DND-41 (cell line): ENCODE measurements at regions not wholly inside any gene's neighbourhood (a gene's known extent, or its start where the extent isn't known, plus 50 kb on each side); places are given as distances from the start of the nearest gene placed in this dataset.

Experiments used
- ATAC-seq: fragments of 200-7000 bp; cut with Tn5 transposase; 3 replicates; pipeline ENCODE4 v1.9.1; 2021; ENCODE audit warnings: low read depth; ENCODE audit not compliant: insufficient read depth
- DNase-seq: peaks from one replicate; pipeline ENCODE4 v3.0.0-alpha.2; 2020
- H2AFZ ChIP-seq: 2 replicates; pipeline ENCODE4 v1.6.0; 2012; ENCODE audit warnings: low read depth, low read length
- H3K27ac ChIP-seq: 2 replicates; pipeline ENCODE4 v1.5.1; 2012; ENCODE audit warnings: low read length, inconsistent platforms
- H3K27me3 ChIP-seq: fragments of 200-600 bp; sonication (generic); 2 replicates; pipeline ENCODE4 v1.6.0; 2012; ENCODE audit warnings: low read length, mild to moderate bottlenecking, inconsistent platforms; ENCODE audit not compliant: insufficient read depth, poor library complexity
- H3K36me3 ChIP-seq: 2 replicates; pipeline ENCODE4 v1.5.1; 2012; ENCODE audit warnings: low read length, inconsistent platforms; ENCODE audit not compliant: insufficient read depth
- H3K4me1 ChIP-seq: 2 replicates; pipeline ENCODE4 v1.5.1; 2012; ENCODE audit warnings: mild to moderate bottlenecking, low read length; ENCODE audit not compliant: insufficient read depth
- H3K4me2 ChIP-seq: 2 replicates; pipeline ENCODE4 v1.6.0; 2012; ENCODE audit warnings: mild to moderate bottlenecking, moderate library complexity, low read length, inconsistent platforms; ENCODE audit not compliant: insufficient read depth
- H3K4me3 ChIP-seq, 2 experiments: fragments of 200-600 bp in 1 of 2; shearing (Covaris generic) in 1 of 2; 2 replicates each; pipeline ENCODE4 v1.5.1; 2012 to 2016; ENCODE audit warnings: inconsistent platforms in 2 of 2, low read length in 2 of 2, mild to moderate bottlenecking in 2 of 2, low read depth in 1 of 2, moderate library complexity in 1 of 2
- H3K79me2 ChIP-seq: 2 replicates; pipeline ENCODE4 v1.6.0; 2012; ENCODE audit warnings: low read length, inconsistent platforms; ENCODE audit not compliant: insufficient read depth
- H3K9ac ChIP-seq: 2 replicates; pipeline ENCODE4 v1.6.0; 2012; ENCODE audit warnings: low read depth, mild to moderate bottlenecking, inconsistent platforms, low read length, moderate library complexity
- H3K9me3 ChIP-seq: 2 replicates; pipeline ENCODE4 v1.5.1; 2012; ENCODE audit warnings: low read length, moderate library complexity, mild to moderate bottlenecking, inconsistent platforms; ENCODE audit not compliant: insufficient read depth, severe bottlenecking
- H4K20me1 ChIP-seq: 2 replicates; pipeline ENCODE4 v1.6.0; 2012; ENCODE audit warnings: low read length; ENCODE audit not compliant: insufficient read depth
- EZH2 ChIP-seq: IDR thresholded peaks from 3 replicates; pipeline ENCODE4 v1.6.1; 2012; ENCODE audit warnings: borderline replicate concordance, low read depth, mild to moderate bottlenecking, moderate library complexity, low read length, inconsistent platforms; ENCODE audit not compliant: severe bottlenecking
- TF ChIP-seq, protein P1 (sequence below): IDR thresholded peaks from 2 replicates; pipeline ENCODE4 v1.5.1; 2012; ENCODE audit warnings: borderline replicate concordance, low read length, moderate library complexity, mild to moderate bottlenecking; ENCODE audit not compliant: poor library complexity, severe bottlenecking; ENCODE audit errors: extremely low read depth

DNA sequence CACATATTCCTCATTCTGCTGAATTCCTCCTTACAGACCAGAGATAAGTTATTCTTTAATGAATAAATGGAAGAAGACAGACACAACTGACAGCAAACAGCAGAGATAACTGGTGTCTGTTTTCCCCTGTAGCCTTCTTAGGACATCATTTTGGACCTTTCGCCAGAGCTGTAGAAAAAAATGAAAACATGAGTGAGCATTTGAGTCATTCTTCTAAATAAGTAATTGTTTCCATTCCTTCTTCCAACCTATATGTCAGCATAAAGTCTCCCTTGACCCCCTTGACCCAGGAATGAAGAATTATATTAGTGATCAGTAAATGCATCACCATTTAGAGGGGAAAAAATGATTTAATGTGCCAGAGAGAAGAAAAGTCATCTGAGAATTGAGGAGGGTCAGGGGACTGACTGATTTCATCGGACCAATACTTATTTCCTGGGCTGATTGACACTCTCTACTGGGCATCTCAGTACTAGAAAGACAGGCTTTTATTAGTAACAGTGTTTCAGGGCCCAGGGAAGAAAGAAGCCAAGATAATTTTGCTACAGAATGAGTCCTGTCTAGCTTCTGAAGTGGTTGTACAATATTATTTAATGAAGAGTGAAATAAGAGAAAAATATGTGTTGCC is 597.0 kb downstream of the PSAT1 start:
- no peak for DNase-seq
- TF ChIP-seq EZH2: no peak
- TF ChIP-seq, protein P1, sequence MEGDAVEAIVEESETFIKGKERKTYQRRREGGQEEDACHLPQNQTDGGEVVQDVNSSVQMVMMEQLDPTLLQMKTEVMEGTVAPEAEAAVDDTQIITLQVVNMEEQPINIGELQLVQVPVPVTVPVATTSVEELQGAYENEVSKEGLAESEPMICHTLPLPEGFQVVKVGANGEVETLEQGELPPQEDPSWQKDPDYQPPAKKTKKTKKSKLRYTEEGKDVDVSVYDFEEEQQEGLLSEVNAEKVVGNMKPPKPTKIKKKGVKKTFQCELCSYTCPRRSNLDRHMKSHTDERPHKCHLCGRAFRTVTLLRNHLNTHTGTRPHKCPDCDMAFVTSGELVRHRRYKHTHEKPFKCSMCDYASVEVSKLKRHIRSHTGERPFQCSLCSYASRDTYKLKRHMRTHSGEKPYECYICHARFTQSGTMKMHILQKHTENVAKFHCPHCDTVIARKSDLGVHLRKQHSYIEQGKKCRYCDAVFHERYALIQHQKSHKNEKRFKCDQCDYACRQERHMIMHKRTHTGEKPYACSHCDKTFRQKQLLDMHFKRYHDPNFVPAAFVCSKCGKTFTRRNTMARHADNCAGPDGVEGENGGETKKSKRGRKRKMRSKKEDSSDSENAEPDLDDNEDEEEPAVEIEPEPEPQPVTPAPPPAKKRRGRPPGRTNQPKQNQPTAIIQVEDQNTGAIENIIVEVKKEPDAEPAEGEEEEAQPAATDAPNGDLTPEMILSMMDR: no peak
- H3K36me3 ChIP-seq: no peaks in the 10 kb centered on the region
- H3K27ac ChIP-seq: no peak overlapping the region
- no peaks in the 10 kb centered on the region for H3K79me2 ChIP-seq
- H4K20me1 ChIP-seq: no peaks in the 10 kb centered on the region
- H3K4me1 ChIP-seq: no peaks in the 10 kb centered on the region
- H3K9me3 ChIP-seq: no peaks in the 10 kb centered on the region
- no peak overlapping the region for H2AFZ ChIP-seq
- H3K9ac ChIP-seq: no peak overlapping the region
- H3K4me2 ChIP-seq: no peak overlapping the region
- ATAC-seq: no peak
- no peak overlapping the region for H3K4me3 ChIP-seq
- H3K27me3 ChIP-seq: no peaks in the 10 kb centered on the region

DNA sequence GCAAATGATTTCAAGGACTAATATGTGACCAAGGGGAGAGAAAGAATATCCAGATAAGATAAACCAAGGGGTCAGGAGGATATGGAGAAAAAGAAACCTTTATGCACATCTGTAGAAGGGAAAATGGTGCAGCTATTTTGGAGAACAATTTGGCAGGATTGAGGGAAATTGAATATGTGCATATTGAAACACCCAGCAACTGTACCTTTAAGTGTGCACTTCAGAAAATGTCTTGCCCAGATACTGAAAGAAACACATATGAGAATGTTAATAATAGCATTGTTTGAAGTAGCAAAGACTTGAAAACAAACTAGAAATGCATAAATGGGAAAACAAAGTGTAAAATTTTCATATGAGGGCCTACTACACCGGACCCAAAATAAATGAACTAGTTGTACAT is 599.6 kb downstream of the PSAT1 start:
- Histone ChIP-seq H3K4me2 (no peak overlapping the region), H4K20me1 (no peaks in the 10 kb centered on the region), H2AFZ (no peak overlapping the region), H3K9me3 (no peaks in the 10 kb centered on the region), H3K9ac (no peak overlapping the region), H3K36me3 (no peaks in the 10 kb centered on the region), H3K27ac (no peak overlapping the region), H3K4me3 (no peak overlapping the region), H3K27me3 (no peaks in the 10 kb centered on the region), H3K4me1 (no peaks in the 10 kb centered on the region), H3K79me2 (no peaks in the 10 kb centered on the region)
- ATAC-seq: no peak
- TF ChIP-seq, protein P1: no peak
- no peak for TF ChIP-seq EZH2
- no peak for DNase-seq

DNA sequence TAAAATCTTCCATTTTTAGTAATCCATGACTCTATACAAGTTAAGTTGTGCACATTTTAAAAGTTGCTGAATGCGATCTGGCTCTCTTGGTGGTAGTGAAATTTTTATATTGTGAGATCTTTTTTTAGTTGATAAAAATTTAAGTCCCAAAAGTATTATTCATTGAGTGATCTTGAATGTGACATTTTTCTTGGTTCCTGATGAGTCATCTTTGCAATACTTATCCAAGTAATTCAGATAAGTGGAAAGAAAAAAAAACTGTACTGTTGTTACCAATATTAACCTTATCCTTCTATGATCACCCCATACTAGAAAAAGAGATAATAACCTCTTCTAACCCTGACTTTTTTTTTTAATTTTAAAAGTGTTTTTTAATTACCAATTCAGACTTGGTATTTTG is 601.3 kb downstream of the PSAT1 start:
- H3K4me3 ChIP-seq: no peak overlapping the region
- no peaks in the 10 kb centered on the region for H4K20me1 ChIP-seq
- no peak for ATAC-seq
- H3K27me3 ChIP-seq: no peaks in the 10 kb centered on the region
- H3K4me1 ChIP-seq: no peaks in the 10 kb centered on the region
- H3K9ac ChIP-seq: no peak overlapping the region
- H3K27ac ChIP-seq: no peak overlapping the region
- no peak overlapping the region for H3K4me2 ChIP-seq
- no peak overlapping the region for H2AFZ ChIP-seq
- no peak for DNase-seq
- H3K36me3 ChIP-seq: no peaks in the 10 kb centered on the region
- no peaks in the 10 kb centered on the region for H3K9me3 ChIP-seq
- no peak for TF ChIP-seq EZH2
- TF ChIP-seq, protein P1: no peak
- H3K79me2 ChIP-seq: no peaks in the 10 kb centered on the region
